A549 (cell line): ENCODE measurements at regions not wholly inside any gene's neighbourhood (a gene's known extent, or its start where the extent isn't known, plus 50 kb on each side); places are given as distances from the start of the nearest gene placed in this dataset.

ENCODE experiments used
- ATAC-seq, 2 experiments: fragments of 200-7000 bp in 1 of 2; fragments of >200 bp in 1 of 2; cut with Nextera tagmentation in 1 of 2; cut with Tn5 transposase in 1 of 2; 3 replicates each; pipeline versions ENCODE4 v1.8.0 to v1.9.1; 2018 to 2020; ENCODE audit warnings: mild to moderate bottlenecking in 1 of 2, moderate library complexity in 1 of 2
- CTCF ChIA-PET: fragments of 300-600 bp; sonication (Branson Sonifier 250); formaldehyde crosslinking; extraction: SDS; loops from one replicate; lab custom pipeline; 2021; ENCODE audit warnings: antibody characterized with exemption, inconsistent platforms; lab: Yijun Ruan, JAX
- POLR2A ChIA-PET: fragments of 350-600 bp; formaldehyde crosslinking; extraction: SDS; loops from one replicate; lab custom pipeline; 2021; ENCODE audit warnings: antibody characterized with exemption, inconsistent platforms; lab: Yijun Ruan, JAX
- DNase-seq, 2 experiments: peaks; one replicate each; pipeline versions ENCODE4 v3.0.0 to v3.0.0-alpha.2; 2011 to 2016; ENCODE audit warnings: low read depth in 1 of 2, low spot score in 1 of 2
- FAIRE-seq: peaks from 2 replicates; lab custom pipeline; 2011; peaks lifted over from hg19 to GRCh38; lab: Jason Lieb, UNC
- H3K27ac ChIP-seq, 2 experiments: fragments of >200 bp; sonication (Bioruptor Twin); formaldehyde crosslinking; 3 replicates each; pipeline ENCODE4 v1.5.1; 2016 to 2017
- H3K4me1 ChIP-seq: fragments of >200 bp; sonication (Bioruptor Twin); formaldehyde crosslinking; 3 replicates; pipeline ENCODE4 v1.6.1; 2016
- H3K4me2 ChIP-seq: fragments of >200 bp; sonication (Bioruptor Twin); formaldehyde crosslinking; 3 replicates; pipeline ENCODE4 v1.6.1; 2016
- H3K4me3 ChIP-seq: fragments of >200 bp; sonication (Bioruptor Twin); formaldehyde crosslinking; 3 replicates; pipeline ENCODE4 v1.5.1; 2016
- H3K9me3 ChIP-seq: fragments of >200 bp; sonication (Bioruptor Twin); formaldehyde crosslinking; 3 replicates; pipeline ENCODE4 v1.6.1; 2016
- BHLHE40 ChIP-seq: IDR thresholded peaks from 2 replicates; pipeline ENCODE4 v1.6.1; 2012; ENCODE audit warnings: low read depth, low read length, inconsistent platforms
- CBX8 ChIP-seq: fragments of 200-600 bp; sonication (generic); IDR thresholded peaks from 2 replicates; pipeline ENCODE4 v1.6.1; 2016
- CHD2 ChIP-seq: fragments of 150-350 bp; IDR thresholded peaks from 2 replicates; pipeline ENCODE4 v1.6.1; 2014; ENCODE audit warnings: low read length; ENCODE audit not compliant: partially characterized antibody
- CHD4 ChIP-seq: fragments of 200-600 bp; sonication (generic); IDR thresholded peaks from 2 replicates; pipeline ENCODE4 v1.6.1; 2016; ENCODE audit warnings: antibody characterized with exemption, mild to moderate bottlenecking, borderline replicate concordance
- EHF ChIP-seq: fragments of 250-450 bp; sonication (Bioruptor Pico); IDR thresholded peaks from 2 replicates; pipeline ENCODE4 v1.5.0; 2020; ENCODE audit warnings: mild to moderate bottlenecking
- EP300 ChIP-seq, 2 experiments: fragments of >200 bp; sonication (Bioruptor Twin); formaldehyde crosslinking; IDR thresholded peaks; 2 replicates in 1 of 2; 3 replicates in 1 of 2; pipeline ENCODE4 v1.6.1; 2016 to 2017
- ESRRA ChIP-seq: fragments of 150-350 bp; IDR thresholded peaks from 2 replicates; pipeline ENCODE4 v1.6.1; 2014; ENCODE audit warnings: mild to moderate bottlenecking, low read length, borderline replicate concordance
- FOSB ChIP-seq: fragments of 250-450 bp; sonication (Bioruptor Pico); IDR thresholded peaks from 2 replicates; pipeline ENCODE4 v1.5.0; 2020; ENCODE audit warnings: mild to moderate bottlenecking, moderate library complexity
- GATA3 ChIP-seq: IDR thresholded peaks from 2 replicates; pipeline ENCODE4 v1.6.1; 2012; ENCODE audit warnings: borderline replicate concordance
- HOXB5 ChIP-seq: fragments of 250-450 bp; sonication (Bioruptor Pico); IDR thresholded peaks from 2 replicates; pipeline ENCODE4 v1.5.0; 2020; ENCODE audit warnings: mild to moderate bottlenecking, moderate library complexity
- KDM5A ChIP-seq: fragments of 200-600 bp; sonication (generic); IDR thresholded peaks from 2 replicates; pipeline ENCODE4 v1.6.1; 2016; ENCODE audit warnings: antibody characterized with exemption, mild to moderate bottlenecking
- MAFK ChIP-seq: fragments of 450-650 bp; IDR thresholded peaks from 2 replicates; pipeline ENCODE4 v1.6.1; 2014; ENCODE audit not compliant: partially characterized antibody
- MYC ChIP-seq: IDR thresholded peaks from 2 replicates; pipeline ENCODE4 v1.6.1; 2012; ENCODE audit warnings: mild to moderate bottlenecking, inconsistent platforms, low read length, improper control_type of control experiment, borderline replicate concordance
- POLR2A ChIP-seq: IDR thresholded peaks from 2 replicates; pipeline ENCODE4 v1.6.1; 2012; ENCODE audit warnings: mild to moderate bottlenecking, low read length
- RCOR1 ChIP-seq: fragments of 150-350 bp; IDR thresholded peaks from 2 replicates; pipeline ENCODE4 v1.6.1; 2014; ENCODE audit warnings: antibody characterized with exemption, low read length, low read depth
- RFX5 ChIP-seq: fragments of 450-650 bp; IDR thresholded peaks from 2 replicates; pipeline ENCODE4 v1.7.1; 2014; ENCODE audit warnings: antibody characterized with exemption, mild to moderate bottlenecking, moderate library complexity
- RNF2 ChIP-seq: fragments of 200-600 bp; sonication (generic); IDR thresholded peaks from 2 replicates; pipeline ENCODE4 v1.6.1; 2016; ENCODE audit warnings: low read depth, mild to moderate bottlenecking, antibody characterized with exemption, moderate library complexity, borderline replicate concordance
- SMC3 ChIP-seq: fragments of >200 bp; sonication (Bioruptor Twin); formaldehyde crosslinking; IDR thresholded peaks from 3 replicates; pipeline ENCODE4 v1.6.1; 2018; ENCODE audit warnings: inconsistent platforms
- SREBF2 ChIP-seq: fragments of 450-650 bp; IDR thresholded peaks from 2 replicates; pipeline ENCODE4 v1.6.1; 2014; ENCODE audit warnings: mild to moderate bottlenecking, moderate library complexity
- TFCP2L1 ChIP-seq: fragments of 250-450 bp; sonication (Bioruptor Pico); IDR thresholded peaks from 2 replicates; pipeline ENCODE4 v1.5.0; 2021; ENCODE audit warnings: mild to moderate bottlenecking
- TP53 ChIP-seq: fragments of 250-450 bp; sonication (Bioruptor Pico); IDR thresholded peaks from 2 replicates; pipeline ENCODE4 v1.5.0; 2021; ENCODE audit warnings: mild to moderate bottlenecking, moderate library complexity
- WGBS: methylation state at CpG from one replicate; pipeline ENCODE4 v1.1.6; 2017; ENCODE audit errors: missing lambda C conversion rate; 5-methylcytosine and 5-hydroxymethylcytosine counted together
- TF ChIP-seq, protein P1 (sequence below): fragments of >200 bp; sonication (Bioruptor Twin); formaldehyde crosslinking; IDR thresholded peaks from 3 replicates; pipeline ENCODE4 v1.5.1; 2016
- TF ChIP-seq, protein P2 (sequence below): IDR thresholded peaks from 2 replicates; pipeline ENCODE4 v1.6.1; 2012

GRCh38 chr16:51051671-51052070, 99.4 kb downstream of the SALL1 start (continued):
- no peak for TF ChIP-seq ESRRA
- TF ChIP-seq, protein P1, sequence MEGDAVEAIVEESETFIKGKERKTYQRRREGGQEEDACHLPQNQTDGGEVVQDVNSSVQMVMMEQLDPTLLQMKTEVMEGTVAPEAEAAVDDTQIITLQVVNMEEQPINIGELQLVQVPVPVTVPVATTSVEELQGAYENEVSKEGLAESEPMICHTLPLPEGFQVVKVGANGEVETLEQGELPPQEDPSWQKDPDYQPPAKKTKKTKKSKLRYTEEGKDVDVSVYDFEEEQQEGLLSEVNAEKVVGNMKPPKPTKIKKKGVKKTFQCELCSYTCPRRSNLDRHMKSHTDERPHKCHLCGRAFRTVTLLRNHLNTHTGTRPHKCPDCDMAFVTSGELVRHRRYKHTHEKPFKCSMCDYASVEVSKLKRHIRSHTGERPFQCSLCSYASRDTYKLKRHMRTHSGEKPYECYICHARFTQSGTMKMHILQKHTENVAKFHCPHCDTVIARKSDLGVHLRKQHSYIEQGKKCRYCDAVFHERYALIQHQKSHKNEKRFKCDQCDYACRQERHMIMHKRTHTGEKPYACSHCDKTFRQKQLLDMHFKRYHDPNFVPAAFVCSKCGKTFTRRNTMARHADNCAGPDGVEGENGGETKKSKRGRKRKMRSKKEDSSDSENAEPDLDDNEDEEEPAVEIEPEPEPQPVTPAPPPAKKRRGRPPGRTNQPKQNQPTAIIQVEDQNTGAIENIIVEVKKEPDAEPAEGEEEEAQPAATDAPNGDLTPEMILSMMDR: no peak
- no peak for TF ChIP-seq MYC
- TF ChIP-seq, protein P2, sequence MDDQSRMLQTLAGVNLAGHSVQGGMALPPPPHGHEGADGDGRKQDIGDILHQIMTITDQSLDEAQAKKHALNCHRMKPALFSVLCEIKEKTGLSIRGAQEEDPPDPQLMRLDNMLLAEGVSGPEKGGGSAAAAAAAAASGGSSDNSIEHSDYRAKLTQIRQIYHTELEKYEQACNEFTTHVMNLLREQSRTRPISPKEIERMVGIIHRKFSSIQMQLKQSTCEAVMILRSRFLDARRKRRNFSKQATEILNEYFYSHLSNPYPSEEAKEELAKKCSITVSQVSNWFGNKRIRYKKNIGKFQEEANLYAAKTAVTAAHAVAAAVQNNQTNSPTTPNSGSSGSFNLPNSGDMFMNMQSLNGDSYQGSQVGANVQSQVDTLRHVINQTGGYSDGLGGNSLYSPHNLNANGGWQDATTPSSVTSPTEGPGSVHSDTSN: no peak
- TF ChIP-seq HOXB5 (CRISPR knock-in tag): no peak
- TF ChIP-seq RCOR1: no peak
- TF ChIP-seq SREBF2: no peak

DNA sequence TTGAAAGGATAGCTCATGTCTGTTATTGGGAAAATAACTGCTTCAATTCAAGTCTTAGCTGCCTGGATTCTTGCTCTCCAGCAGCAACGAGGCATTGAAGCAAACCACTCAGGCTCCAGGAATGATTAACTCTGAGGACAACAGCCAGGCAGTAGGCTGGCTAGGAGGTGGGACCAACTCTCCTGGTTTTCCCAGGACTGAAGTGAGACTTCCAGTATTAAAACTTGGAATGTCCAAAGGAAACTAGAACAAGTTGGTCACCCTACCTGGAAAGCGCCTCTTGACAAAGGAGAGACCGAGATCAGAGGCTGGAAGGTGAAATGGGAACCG, 100.7 kb downstream of the SALL1 start:
- ATAC-seq (0 out of 6 replicates have a peak, but pooled peaks of 1 of the 2 experiments have one; percentile 27), DNase-seq (no peak), FAIRE-seq (no peak)
- POLR2A ChIA-PET: no interaction called here
- H3K4me1 ChIP-seq: no peaks in the 10 kb centered on the region
- CTCF ChIA-PET: interaction anchor here (1.6 kb wide), 1 partner anchor 10 kb away, joined by 3 read pairs; no protein-coding TSS in a partner anchor
- H3K27ac ChIP-seq: no peak overlapping the region
- H3K4me3 ChIP-seq: no peak overlapping the region
- H3K4me2 ChIP-seq: no peak overlapping the region
- 18% methylated on average over 4 of the region's 4 CpGs for WGBS
- no peaks in the 10 kb centered on the region for H3K9me3 ChIP-seq
- TF ChIP-seq RNF2: no peak
- TF ChIP-seq RFX5: no peak
- no peak for TF ChIP-seq FOSB (CRISPR knock-in tag)
- TF ChIP-seq KDM5A: no peak
- no peak for TF ChIP-seq CBX8
- no peak for TF ChIP-seq POLR2A
- TF ChIP-seq CHD2: no peak
- no peak for TF ChIP-seq EHF (CRISPR knock-in tag)

DNA sequence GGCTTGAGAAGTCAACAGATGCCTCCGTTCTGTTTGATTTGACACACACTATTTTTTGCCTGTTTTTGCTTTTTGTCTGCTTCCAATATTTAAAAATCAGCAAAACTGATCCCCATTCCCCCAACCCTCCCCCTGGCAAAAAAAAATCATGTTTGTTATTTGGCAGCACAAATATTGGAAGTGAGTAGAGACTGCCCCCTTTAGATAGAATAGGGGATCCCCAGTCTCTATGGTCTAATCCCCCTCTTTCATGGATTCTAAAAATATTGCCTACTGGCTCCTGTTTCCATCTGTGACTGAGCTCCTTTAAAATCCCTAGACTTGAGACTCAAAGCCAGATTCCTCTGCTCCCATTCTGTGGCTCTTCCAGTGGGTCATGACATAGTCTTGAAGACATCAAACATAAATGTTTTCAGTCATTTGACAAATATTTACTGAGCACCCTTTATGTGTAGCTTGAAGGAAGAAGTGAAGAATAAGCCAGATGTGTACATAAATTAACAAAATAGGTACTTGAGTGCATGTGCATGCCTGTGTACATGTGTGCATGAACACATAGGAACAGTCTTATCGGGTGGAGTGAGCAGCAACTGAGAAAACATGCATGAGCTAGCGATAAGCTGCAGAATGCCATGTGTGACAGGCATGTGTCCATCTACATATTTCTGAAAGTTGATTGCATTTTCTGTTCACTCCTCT, 101.2 kb downstream of the SALL1 start:
- WGBS: 50% methylated on average over 3 of the region's 3 CpGs
- Histone ChIP-seq H3K4me2 (no peak overlapping the region), H3K4me3 (no peak overlapping the region), H3K9me3 (no peaks in the 10 kb centered on the region), H3K27ac (no peak overlapping the region), H3K4me1 (no peaks in the 10 kb centered on the region)
- POLR2A ChIA-PET: no interaction called here
- CTCF ChIA-PET: interaction anchor here (1.6 kb wide), 1 partner anchor 11 kb away, joined by 3 read pairs; no protein-coding TSS in a partner anchor
- no peak for TF ChIP-seq RNF2
- TF ChIP-seq TFCP2L1 (CRISPR knock-in tag): no peak
- TF ChIP-seq EP300 (IDR thresholded peaks at IDR 0.05): no peak
- no peak for TF ChIP-seq CHD4
- TF ChIP-seq MAFK: no peak
- no peak for TF ChIP-seq RFX5
- no peak for TF ChIP-seq TP53
- no peak for TF ChIP-seq SMC3
- no peak for TF ChIP-seq GATA3
- no peak for TF ChIP-seq CHD2
- TF ChIP-seq, protein P1: no peak
- no peak for TF ChIP-seq CBX8
- TF ChIP-seq BHLHE40: no peak
- DNase-seq (no peak), ATAC-seq (no peak), FAIRE-seq (no peak)
